ENCODE measurements at regions not wholly inside any gene's neighbourhood (a gene's known extent, or its start where the extent isn't known, plus 50 kb on each side); places are given as distances from the start of the nearest gene placed in this dataset.

DNA sequence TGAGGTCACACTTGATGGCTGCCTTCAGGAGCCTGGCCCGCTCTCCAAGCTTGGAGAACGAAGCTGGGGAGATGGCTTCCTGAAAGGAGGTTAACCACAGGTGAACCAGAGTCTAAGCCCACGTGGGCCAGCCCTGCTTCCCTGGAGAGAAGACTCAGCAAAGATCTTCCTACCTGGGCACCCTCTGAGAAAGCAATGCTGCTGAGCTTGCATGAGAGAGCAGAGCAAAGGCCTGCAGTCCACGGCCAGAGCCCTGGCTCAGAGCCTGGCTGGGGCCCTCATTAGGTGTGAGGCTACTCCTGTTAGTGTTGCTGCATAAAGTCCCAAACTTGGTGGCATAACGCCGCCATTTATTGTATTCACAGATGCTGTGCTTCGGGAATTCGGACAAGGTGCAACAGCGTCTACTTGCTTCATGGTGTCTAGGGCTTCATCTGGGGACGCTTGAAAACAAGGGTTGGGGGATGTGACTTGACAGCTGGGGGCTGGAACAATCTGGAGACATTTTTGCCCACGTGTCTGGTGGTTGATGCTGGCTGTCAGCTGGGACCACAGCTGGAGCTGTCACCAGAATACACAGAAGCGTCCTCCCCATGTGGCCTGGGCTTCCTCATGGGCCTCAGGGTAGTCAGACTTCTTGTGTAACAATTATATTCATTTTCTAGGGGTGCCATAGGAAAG lies 87.9 kb upstream of the MEF2A start:
- WGBS, 2 donors: 81 to 83% methylated on average over 5 to 12 of the region's 12 CpGs
- ATAC-seq (ENCODE audit: low FRiP score in 2 of 2) (no peak), DNase-seq (peak in 1 of 2 donors; percentile 19)
- H3K36me3 ChIP-seq: no peaks in the 10 kb centered on the region
- no peak overlapping the region for H3K4me3 ChIP-seq
- no peaks in the 10 kb centered on the region for H3K27me3 ChIP-seq
- peaks cover 22 to 42% (median 34%) of the 10 kb centered on the region in 4 donors for H3K4me1 ChIP-seq
- TF ChIP-seq POLR2AphosphoS5 (IDR thresholded peaks at IDR 0.05) (no peak), POLR2A (IDR thresholded peaks at IDR 0.05) (no peak), CTCF (IDR thresholded peaks at IDR 0.05) (no peak), EP300 (IDR thresholded peaks at IDR 0.05) (no peak)
- H3K27ac ChIP-seq: peak overlapping the region in 1 of 4 donors; percentile 74
- H3K9me3 ChIP-seq: no peaks in the 10 kb centered on the region

DNA sequence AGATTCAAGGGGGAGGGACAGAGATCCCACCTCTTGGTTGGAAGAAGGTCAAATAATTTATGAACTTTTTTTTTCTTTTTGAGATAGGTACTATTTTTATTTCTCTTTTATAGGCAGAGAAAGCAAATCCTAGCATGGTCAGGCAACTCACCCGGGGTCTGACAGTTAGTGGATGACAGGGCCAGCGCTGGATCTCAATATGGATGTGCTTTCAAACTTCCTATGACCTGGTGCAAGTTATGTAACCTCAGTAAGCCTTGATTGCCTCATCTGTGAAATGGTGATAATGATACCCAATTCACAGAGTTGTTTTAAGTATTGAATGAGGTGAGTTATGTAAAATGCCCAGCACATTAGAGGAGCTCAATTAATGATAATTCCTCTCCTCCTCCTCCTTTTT lies 86.8 kb upstream of the MEF2A start:
- 62 to 92% methylated on average over 2 of the region's 2 CpGs for WGBS, 2 donors

GRCh38 chr15:99480016-99480810 lies 85.6 kb upstream of the MEF2A start:
- no peak overlapping the region for H3K27ac ChIP-seq
- TF ChIP-seq POLR2A (IDR thresholded peaks at IDR 0.05): no peak
- DNase-seq: no peak
- H3K9me3 ChIP-seq: no peaks in the 10 kb centered on the region
- 92 to 93% methylated on average over 10 of the region's 10 CpGs for WGBS, 2 donors
- H3K36me3 ChIP-seq: no peaks in the 10 kb centered on the region
- no peak for ATAC-seq (ENCODE audit: low FRiP score in 2 of 2)
- H3K4me1 ChIP-seq: peaks cover 25 to 32% (median 29%) of the 10 kb centered on the region in 4 donors
- H3K4me3 ChIP-seq: no peak overlapping the region
- H3K27me3 ChIP-seq: no peaks in the 10 kb centered on the region

More for the DNA sequence above, 86.8 kb upstream of the MEF2A start:
- H3K27me3 ChIP-seq: no peaks in the 10 kb centered on the region
- H3K36me3 ChIP-seq: no peaks in the 10 kb centered on the region
- no peaks in the 10 kb centered on the region for H3K9me3 ChIP-seq
- no peak for ATAC-seq (ENCODE audit: low FRiP score in 2 of 2)
- no peak overlapping the region for H3K27ac ChIP-seq
- peaks cover 22 to 34% (median 30%) of the 10 kb centered on the region in 4 donors for H3K4me1 ChIP-seq
- no peak overlapping the region for H3K4me3 ChIP-seq
- DNase-seq: no peak
- TF ChIP-seq POLR2A (IDR thresholded peaks at IDR 0.05) (no peak), EP300 (IDR thresholded peaks at IDR 0.05) (no peak), POLR2AphosphoS5 (IDR thresholded peaks at IDR 0.05) (no peak), CTCF (IDR thresholded peaks at IDR 0.05) (no peak)

DNA sequence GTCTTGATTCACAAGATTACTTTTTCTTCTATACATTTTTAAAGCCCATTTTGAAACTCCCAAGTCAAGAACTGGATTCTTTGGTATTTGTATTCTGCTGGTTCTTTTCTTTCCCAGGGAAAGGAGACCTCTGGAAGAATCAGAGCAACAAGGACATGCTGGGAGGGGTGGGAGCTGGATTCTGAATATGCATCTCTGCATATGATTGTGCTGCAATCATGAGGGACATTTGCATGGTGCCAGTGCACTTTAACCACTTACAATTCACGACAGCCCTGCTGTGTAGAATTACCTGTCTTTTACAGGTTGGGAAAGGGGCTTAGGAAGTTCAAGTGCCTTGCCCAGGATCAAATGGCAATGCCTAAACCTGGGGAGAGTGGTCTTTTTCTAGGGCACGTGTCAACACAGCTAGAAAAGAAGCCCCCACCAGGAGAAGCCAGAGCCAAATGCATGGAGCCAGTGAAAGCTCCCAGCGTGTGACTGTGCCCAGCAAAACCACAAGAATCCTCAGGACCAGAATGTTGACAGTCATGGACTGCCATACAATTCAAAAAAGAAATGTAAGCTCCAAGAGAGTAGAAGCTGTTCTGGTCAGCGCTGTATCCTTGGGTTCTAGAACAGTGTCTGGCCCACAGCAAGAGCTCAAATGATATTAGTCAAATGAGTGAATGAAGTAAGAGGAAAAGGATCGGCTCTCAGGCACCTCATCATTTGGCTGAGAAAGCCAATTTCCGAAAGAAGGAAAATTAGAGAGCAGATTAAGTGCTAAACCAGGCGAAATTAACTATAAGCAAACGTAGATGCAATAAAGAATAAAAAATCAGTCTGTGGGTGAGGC lies 84.5 kb upstream of the MEF2A start:
- Histone ChIP-seq H3K27ac (no peak overlapping the region), H3K4me3 (no peak overlapping the region), H3K9me3 (no peaks in the 10 kb centered on the region), H3K4me1 (peaks cover 25 to 31% (median 30%) of the 10 kb centered on the region in 4 donors), H3K36me3 (no peaks in the 10 kb centered on the region), H3K27me3 (no peaks in the 10 kb centered on the region)
- ATAC-seq (ENCODE audit: low FRiP score in 2 of 2) (no peak), DNase-seq (no peak)
- 73 to 79% methylated on average over 8 of the region's 8 CpGs for WGBS, 2 donors
- no peak for TF ChIP-seq POLR2A (IDR thresholded peaks at IDR 0.05)
- no peak for TF ChIP-seq POLR2AphosphoS5 (IDR thresholded peaks at IDR 0.05)
- TF ChIP-seq EP300 (IDR thresholded peaks at IDR 0.05): no peak
- TF ChIP-seq CTCF (IDR thresholded peaks at IDR 0.05): no peak

- 58 to 72% methylated on average over 2 of the region's 2 CpGs for WGBS, 2 donors
- TF ChIP-seq CTCF (IDR thresholded peaks at IDR 0.05): no peak
- no peak for TF ChIP-seq POLR2AphosphoS5 (IDR thresholded peaks at IDR 0.05)
- TF ChIP-seq POLR2A (IDR thresholded peaks at IDR 0.05): no peak
- TF ChIP-seq EP300 (IDR thresholded peaks at IDR 0.05): no peak
- no peak for ATAC-seq (ENCODE audit: low FRiP score in 2 of 2)
Observed at GRCh38 chr15:99481951-99482230, 83.9 kb upstream of the MEF2A start.

More at GRCh38 chr15:99481951-99482230, 83.9 kb upstream of the MEF2A start:
- Histone ChIP-seq H3K4me1 (peaks cover 27 to 31% (median 30%) of the 10 kb centered on the region in 4 donors), H3K27me3 (no peaks in the 10 kb centered on the region), H3K27ac (no peak overlapping the region), H3K4me3 (no peak overlapping the region), H3K9me3 (no peaks in the 10 kb centered on the region), H3K36me3 (no peaks in the 10 kb centered on the region)
- no peak for DNase-seq
